NCI-H2029 (cell line): ENCODE measurements at regions not wholly inside any gene's neighbourhood (a gene's known extent, or its start where the extent isn't known, plus 50 kb on each side); places are given as distances from the start of the nearest gene placed in this dataset.

Source experiments
- DNase-seq: peaks from one replicate; lab custom pipeline; 2025; lab: John Stamatoyannopoulos, UW

GRCh38 chr2:48140586-48140985 is 173.9 kb upstream of the FOXN2 start:
- no peak for DNase-seq

GRCh38 chr2:48144777-48145176 is 169.7 kb upstream of the FOXN2 start:
- peak; percentile 28 for DNase-seq

- no peak for DNase-seq
Observed at GRCh38 chr2:48145845-48146452, 168.5 kb upstream of the FOXN2 start.

- DNase-seq = no peak
Observed at GRCh38 chr2:48146552-48146951, 167.9 kb upstream of the FOXN2 start.

- no peak for DNase-seq
Observed at GRCh38 chr2:48147719-48148118, 166.8 kb upstream of the FOXN2 start.

- DNase-seq = no peak
Observed at GRCh38 chr2:48148841-48149430, 165.5 kb upstream of the FOXN2 start.

- no peak for DNase-seq
Observed at GRCh38 chr2:48157150-48157549, 157.3 kb upstream of the FOXN2 start.

- DNase-seq = no peak
Observed at GRCh38 chr2:48161628-48162027, 152.9 kb upstream of the FOXN2 start.

GRCh38 chr2:48162742-48163141 is 151.7 kb upstream of the FOXN2 start:
- no peak for DNase-seq

GRCh38 chr2:48165070-48165753 is 149.3 kb upstream of the FOXN2 start:
- no peak for DNase-seq

- DNase-seq = no peak
Observed at GRCh38 chr2:48169141-48169592, 145.3 kb upstream of the FOXN2 start.

- no peak for DNase-seq
Observed at GRCh38 chr2:48170281-48170680, 144.2 kb upstream of the FOXN2 start.

- DNase-seq = no peak
Observed at GRCh38 chr2:48173141-48173540, 141.3 kb upstream of the FOXN2 start.

- DNase-seq = no peak
Observed at GRCh38 chr2:48174503-48174902, 140.0 kb upstream of the FOXN2 start.

- no peak for DNase-seq
Observed at GRCh38 chr2:48175254-48175653, 139.2 kb upstream of the FOXN2 start.

GRCh38 chr2:48175656-48176055 is 138.8 kb upstream of the FOXN2 start:
- DNase-seq = no peak

- no peak for DNase-seq
Observed at GRCh38 chr2:48176876-48177275, 137.6 kb upstream of the FOXN2 start.

- no peak for DNase-seq
Observed at GRCh38 chr2:48178611-48179010, 135.9 kb upstream of the FOXN2 start.

GRCh38 chr2:48180557-48180956 is 133.9 kb upstream of the FOXN2 start:
- DNase-seq = no peak

GRCh38 chr2:48183276-48183675 is 131.2 kb upstream of the FOXN2 start:
- no peak for DNase-seq

GRCh38 chr2:48183991-48184390 is 130.5 kb upstream of the FOXN2 start:
- no peak for DNase-seq

GRCh38 chr2:48187503-48187902 is 127.0 kb upstream of the FOXN2 start:
- no peak for DNase-seq

GRCh38 chr2:48189552-48190228 is 124.8 kb upstream of the FOXN2 start:
- no peak for DNase-seq
